ENCODE measurements at regions not wholly inside any gene's neighbourhood (a gene's known extent, or its start where the extent isn't known, plus 50 kb on each side); places are given as distances from the start of the nearest gene placed in this dataset.
"Not testable (repeated sequence)": the region's sequence is repeated elsewhere in the genome, so short reads cannot be mapped to it uniquely, and the experiment has no call there.

DNA sequence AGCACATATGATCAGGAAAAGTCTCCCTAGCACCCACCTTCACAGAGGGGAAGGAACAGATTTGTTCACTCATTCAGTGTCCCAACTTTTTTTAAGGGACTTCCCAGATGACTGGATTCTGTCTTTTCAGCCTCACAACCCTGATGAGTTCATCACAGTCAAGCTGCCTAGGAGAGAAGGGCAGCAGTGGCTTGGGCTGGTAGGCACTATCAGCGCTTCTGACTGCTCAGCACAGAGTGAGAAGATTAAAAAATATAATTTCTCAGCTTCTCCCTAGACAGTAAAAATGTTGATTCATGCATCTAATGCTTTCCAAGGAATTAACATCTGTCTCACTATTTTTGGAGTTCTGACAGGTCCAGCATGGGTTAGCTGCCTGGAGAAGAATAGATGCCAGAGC, 328.2 kb downstream of the DTHD1 start:
- DNase-seq = no peak

GRCh38 chr4:36610628-36611027, 329.2 kb downstream of the DTHD1 start:
- no peak for DNase-seq

- DNase-seq = not testable (repeated sequence)
Observed at GRCh38 chr4:36613142-36613541, 331.7 kb downstream of the DTHD1 start.

GRCh38 chr4:36614011-36614410, 332.6 kb downstream of the DTHD1 start:
- DNase-seq = no peak

- no peak for DNase-seq
Observed at GRCh38 chr4:36618102-36618501, 336.7 kb downstream of the DTHD1 start.

GRCh38 chr4:36624030-36624429, 342.6 kb downstream of the DTHD1 start:
- DNase-seq = no peak

GRCh38 chr4:36638273-36638811, 356.9 kb downstream of the DTHD1 start:
- no peak for DNase-seq

- no peak for DNase-seq
Observed at GRCh38 chr4:36640876-36641275, 359.5 kb downstream of the DTHD1 start.

- no peak for DNase-seq
Observed at GRCh38 chr4:36651253-36651652, 369.8 kb downstream of the DTHD1 start.

- DNase-seq = no peak
Observed at GRCh38 chr4:36652857-36653256, 371.4 kb downstream of the DTHD1 start.

- no peak for DNase-seq
Observed at GRCh38 chr4:36665985-36666527, 384.6 kb downstream of the DTHD1 start.

GRCh38 chr4:36675436-36675835, 394.0 kb downstream of the DTHD1 start:
- no peak for DNase-seq

DNA sequence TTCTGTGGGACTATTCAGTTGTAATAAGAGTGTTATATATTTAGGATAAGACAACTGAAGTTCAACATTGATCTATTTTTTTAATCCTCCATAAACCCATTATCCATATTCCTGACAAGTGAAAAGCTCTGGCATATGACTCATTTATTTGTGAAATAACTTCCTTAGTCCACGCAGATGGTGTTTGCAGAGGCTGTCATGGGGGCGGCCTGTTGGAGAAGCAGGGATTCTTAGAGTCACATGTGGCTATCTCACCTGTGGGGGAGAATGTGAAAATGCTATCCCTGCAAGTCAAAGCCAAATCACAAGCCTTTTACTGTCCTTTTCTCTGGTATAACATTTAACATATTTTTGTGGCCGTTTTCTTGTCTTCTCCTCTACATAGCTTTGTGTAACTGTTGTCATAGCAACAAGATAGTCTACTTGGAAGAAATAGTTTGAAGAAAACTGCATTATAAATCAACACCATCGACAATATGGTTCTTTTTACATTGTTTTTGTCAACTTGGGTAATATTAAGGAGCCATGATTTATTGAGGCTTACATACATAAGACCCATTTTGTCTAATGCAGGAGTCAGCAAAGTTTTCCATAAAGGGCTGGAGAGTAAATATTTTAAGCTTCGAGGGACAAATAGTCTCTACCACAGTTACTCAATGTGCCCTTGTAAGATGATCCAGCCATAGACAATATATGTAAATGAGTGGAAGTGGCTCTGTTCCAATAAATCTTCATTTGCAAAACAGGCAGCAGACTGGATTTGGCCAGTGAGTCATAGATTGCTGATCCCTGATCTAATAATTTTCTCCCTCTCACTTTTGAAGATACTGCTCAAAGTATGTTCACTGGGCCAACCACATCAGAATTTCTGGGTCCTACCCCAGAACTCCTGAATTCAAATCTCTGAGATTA, 395.0 kb downstream of the DTHD1 start:
- no peak for DNase-seq

DNA sequence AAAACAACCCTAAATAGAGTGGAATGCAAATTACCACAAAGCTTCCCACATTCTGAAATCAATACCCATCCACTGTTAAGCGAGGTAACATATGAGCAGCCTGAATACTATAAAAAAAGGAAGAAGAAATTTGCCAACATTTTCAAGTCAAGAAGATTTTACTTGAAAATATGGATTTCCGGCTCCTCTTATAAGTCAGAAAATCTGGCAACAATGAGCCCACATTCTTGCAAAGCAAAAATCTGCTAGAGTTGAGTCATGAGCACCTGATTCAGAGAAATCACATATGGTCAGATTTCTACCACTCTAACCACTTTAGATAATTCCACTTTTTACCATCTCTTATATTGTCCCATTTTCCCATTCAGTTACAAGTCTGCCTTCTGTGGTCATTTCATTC, 395.7 kb downstream of the DTHD1 start:
- no peak for DNase-seq

DNA sequence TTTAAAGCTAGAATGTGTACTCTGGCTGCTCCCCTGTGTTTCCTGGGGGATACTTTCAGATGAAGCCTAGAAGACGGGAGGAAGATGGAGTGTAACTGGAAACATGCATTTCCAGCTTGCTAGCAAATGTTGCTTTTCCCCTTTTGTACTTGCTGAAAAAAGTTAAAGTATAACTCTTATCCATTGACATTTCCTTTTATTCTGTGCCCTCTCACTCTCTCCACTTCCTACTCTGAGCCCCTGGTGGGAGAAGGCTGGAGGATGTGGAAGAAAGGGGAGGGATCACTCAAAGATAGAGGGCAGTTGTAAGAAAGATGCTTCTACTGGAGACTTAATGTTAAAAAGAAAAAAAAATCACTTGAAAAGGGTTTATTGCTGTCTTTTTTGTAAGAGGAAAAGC, 396.5 kb downstream of the DTHD1 start:
- no peak for DNase-seq

DNA sequence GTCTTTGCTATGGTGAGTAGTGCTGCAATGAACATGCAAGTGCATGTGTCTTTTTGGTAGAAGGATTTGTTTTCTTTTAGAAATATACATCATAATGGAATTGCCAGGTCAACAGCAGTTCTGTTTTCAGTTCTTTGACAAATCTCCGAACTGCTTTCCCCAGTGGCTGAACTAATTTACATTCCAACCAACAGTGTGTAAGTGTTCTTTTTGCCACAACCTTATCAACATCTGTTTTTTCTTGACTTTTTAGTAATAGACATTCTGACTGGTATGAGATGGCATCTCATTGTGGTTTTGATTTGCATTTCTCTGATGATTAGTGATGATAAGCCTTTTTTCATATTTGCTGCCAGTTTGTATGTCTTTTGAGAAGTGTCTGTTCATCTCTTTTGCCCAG, 406.3 kb downstream of the DTHD1 start:
- no peak for DNase-seq

- DNase-seq = no peak
Observed at GRCh38 chr4:36692586-36692985, 411.2 kb downstream of the DTHD1 start.

GRCh38 chr4:36702245-36702644, 420.8 kb downstream of the DTHD1 start:
- no peak for DNase-seq

- DNase-seq = no peak
Observed at GRCh38 chr4:36704289-36704688, 422.9 kb downstream of the DTHD1 start.

- DNase-seq = no peak
Observed at GRCh38 chr4:36709991-36710390, 428.6 kb downstream of the DTHD1 start.

GRCh38 chr4:36712013-36712412, 430.6 kb downstream of the DTHD1 start:
- no peak for DNase-seq

GRCh38 chr4:36716874-36717273, 435.5 kb downstream of the DTHD1 start:
- DNase-seq = no peak

DNA sequence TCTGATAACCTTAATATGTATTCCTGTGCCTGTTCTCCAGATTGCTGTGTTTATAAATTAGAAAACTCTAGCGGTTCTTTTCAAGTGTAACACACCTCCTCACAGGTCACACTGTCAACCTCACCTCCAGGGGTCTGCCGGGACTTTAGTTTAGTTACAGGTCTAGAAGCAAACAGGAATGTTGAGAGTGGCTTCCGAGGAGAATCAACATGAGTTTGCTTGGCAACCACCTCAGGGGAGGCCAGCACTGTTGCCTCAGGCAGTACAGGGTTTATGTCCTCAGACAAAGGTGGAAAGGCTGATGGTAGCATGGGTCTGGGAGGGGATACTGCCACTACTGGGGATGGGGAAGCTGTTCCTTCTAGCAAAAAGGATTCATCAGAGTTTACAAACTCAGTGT, 438.0 kb downstream of the DTHD1 start:
- no peak for DNase-seq

DNA sequence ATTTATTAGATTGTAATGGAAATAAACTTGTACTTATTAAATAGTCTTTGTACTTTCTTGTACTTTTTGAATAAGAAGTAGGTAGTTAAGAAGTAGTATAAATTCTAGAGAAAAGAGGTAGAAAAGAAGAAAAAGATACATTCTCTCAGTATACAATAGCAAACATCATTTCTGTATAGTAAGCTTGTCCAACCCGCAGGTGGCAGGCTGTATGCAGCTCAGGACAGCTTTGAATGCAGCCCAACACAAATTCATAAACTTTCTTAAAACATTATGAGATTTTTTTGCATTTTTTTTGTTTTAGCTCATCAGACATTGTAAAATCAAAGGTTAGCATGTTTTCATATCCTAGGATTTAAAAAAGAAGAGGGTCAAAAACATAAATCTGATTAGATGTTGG, 441.6 kb downstream of the DTHD1 start:
- DNase-seq = no peak

Data from CD4-positive, alpha-beta T cell treated with Interleukin-12 subunit alpha and Interleukin-12 subunit beta, for 1 hour (primary cell).